ENCODE measurements at regions not wholly inside any gene's neighbourhood (a gene's known extent, or its start where the extent isn't known, plus 50 kb on each side); places are given as distances from the start of the nearest gene placed in this dataset.

GRCh38 chr13:64446372-64446771 lies 2783.8 kb downstream of the PCDH9 start:
- TF ChIP-seq POLR2A (IDR thresholded peaks at IDR 0.05; ENCODE audit: low read length) (no peak), GATA1 (IDR thresholded peaks at IDR 0.05; ENCODE audit: low read depth, low read length) (no peak)
